GM18870 (cell line): ENCODE measurements at regions not wholly inside any gene's neighbourhood (a gene's known extent, or its start where the extent isn't known, plus 50 kb on each side); places are given as distances from the start of the nearest gene placed in this dataset.
A peak's percentile ranks its signal among the peaks of the same experiment; 100 is the strongest.
"Not testable (repeated sequence)": the region's sequence is repeated elsewhere in the genome, so short reads cannot be mapped to it uniquely, and the experiment has no call there.

Experiments
- ATAC-seq: cut with Tn5 transposase; IDR thresholded peaks from one replicate; pipeline ENCODE4 v1.9.1; 2021; ENCODE audit warnings: moderate library complexity; ENCODE audit not compliant: unreplicated experiment

GRCh38 chr12:46628176-46628575 is 197.6 kb downstream of the SLC38A4 start:
- no peak for ATAC-seq

GRCh38 chr12:46627686-46628085 is 198.1 kb downstream of the SLC38A4 start:
- no peak for ATAC-seq

- ATAC-seq, result not testable (repeated sequence)
These were observed 206.3 kb downstream of the SLC38A4 start for GRCh38 chr12:46619474-46619873.

- not testable (repeated sequence) for ATAC-seq
These were observed 208.1 kb downstream of the SLC38A4 start for GRCh38 chr12:46617737-46618136.

- ATAC-seq, result no peak
These were observed 208.6 kb downstream of the SLC38A4 start for GRCh38 chr12:46617167-46617566.

- no peak for ATAC-seq
These were observed 215.0 kb downstream of the SLC38A4 start for GRCh38 chr12:46610754-46611153.

GRCh38 chr12:46609674-46610073 is 216.1 kb downstream of the SLC38A4 start:
- no peak for ATAC-seq

GRCh38 chr12:46609273-46609623 is 216.5 kb downstream of the SLC38A4 start:
- ATAC-seq, result peak; percentile 53

GRCh38 chr12:46608431-46609272 is 217.1 kb downstream of the SLC38A4 start:
- ATAC-seq, result no peak

- ATAC-seq, result no peak
These were observed 221.1 kb downstream of the SLC38A4 start for GRCh38 chr12:46604684-46605083.

- ATAC-seq, result no peak
These were observed 221.9 kb downstream of the SLC38A4 start for GRCh38 chr12:46603776-46604456.

- no peak for ATAC-seq
These were observed 223.3 kb downstream of the SLC38A4 start for GRCh38 chr12:46602474-46602873.

- no peak for ATAC-seq
These were observed 218.6 kb upstream of the SLC38A2 start for GRCh38 chr12:46590991-46591703.

- no peak for ATAC-seq
These were observed 213.5 kb upstream of the SLC38A2 start for GRCh38 chr12:46585854-46586621.

GRCh38 chr12:46584098-46584497 is 211.5 kb upstream of the SLC38A2 start:
- ATAC-seq, result not testable (repeated sequence)

GRCh38 chr12:46581990-46582389 is 209.4 kb upstream of the SLC38A2 start:
- ATAC-seq, result not testable (repeated sequence)

GRCh38 chr12:46580445-46580844 is 207.9 kb upstream of the SLC38A2 start:
- no peak for ATAC-seq

GRCh38 chr12:46579474-46579873 is 206.9 kb upstream of the SLC38A2 start:
- ATAC-seq, result no peak

GRCh38 chr12:46578190-46578982 is 205.8 kb upstream of the SLC38A2 start:
- ATAC-seq, result no peak
